DOHH2 (cell line): ENCODE measurements at regions not wholly inside any gene's neighbourhood (a gene's known extent, or its start where the extent isn't known, plus 50 kb on each side); places are given as distances from the start of the nearest gene placed in this dataset.

Experiments
- EZH2phosphoT487 ChIP-seq: fragments of 200-600 bp; sonication (generic); IDR thresholded peaks from 2 replicates; pipeline ENCODE4 v1.6.1; 2017; ENCODE audit warnings: borderline replicate concordance, mild to moderate bottlenecking, antibody characterized with exemption, low read length, moderate library complexity, mixed read lengths
- TF ChIP-seq, protein P1 (sequence below): fragments of 200-600 bp; sonication (generic); IDR thresholded peaks from one replicate; pipeline ENCODE4 v1.5.1; 2014; ENCODE audit warnings: antibody characterized with exemption, mild to moderate bottlenecking, low read depth, low read length; ENCODE audit not compliant: poor library complexity, severe bottlenecking

DNA sequence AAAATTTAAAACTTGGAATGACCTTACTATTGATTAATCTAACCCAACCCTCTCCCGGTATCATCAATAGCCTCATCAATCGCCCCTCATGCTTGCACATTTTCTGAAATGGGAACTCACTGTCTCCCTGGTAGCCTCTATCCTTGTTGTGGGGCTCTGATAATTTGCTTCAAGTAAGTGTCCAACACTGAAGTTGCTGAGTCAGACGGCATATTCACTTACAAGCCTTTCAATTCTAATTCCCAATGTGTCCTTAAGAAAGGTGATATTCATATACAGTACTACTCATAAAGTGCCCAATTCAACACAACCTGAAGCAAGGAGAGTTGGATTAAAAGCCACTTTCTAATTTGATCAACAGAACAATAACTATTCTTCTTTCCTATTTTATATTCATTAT is 1146.1 kb upstream of the TMEM132C start:
- TF ChIP-seq, protein P1, sequence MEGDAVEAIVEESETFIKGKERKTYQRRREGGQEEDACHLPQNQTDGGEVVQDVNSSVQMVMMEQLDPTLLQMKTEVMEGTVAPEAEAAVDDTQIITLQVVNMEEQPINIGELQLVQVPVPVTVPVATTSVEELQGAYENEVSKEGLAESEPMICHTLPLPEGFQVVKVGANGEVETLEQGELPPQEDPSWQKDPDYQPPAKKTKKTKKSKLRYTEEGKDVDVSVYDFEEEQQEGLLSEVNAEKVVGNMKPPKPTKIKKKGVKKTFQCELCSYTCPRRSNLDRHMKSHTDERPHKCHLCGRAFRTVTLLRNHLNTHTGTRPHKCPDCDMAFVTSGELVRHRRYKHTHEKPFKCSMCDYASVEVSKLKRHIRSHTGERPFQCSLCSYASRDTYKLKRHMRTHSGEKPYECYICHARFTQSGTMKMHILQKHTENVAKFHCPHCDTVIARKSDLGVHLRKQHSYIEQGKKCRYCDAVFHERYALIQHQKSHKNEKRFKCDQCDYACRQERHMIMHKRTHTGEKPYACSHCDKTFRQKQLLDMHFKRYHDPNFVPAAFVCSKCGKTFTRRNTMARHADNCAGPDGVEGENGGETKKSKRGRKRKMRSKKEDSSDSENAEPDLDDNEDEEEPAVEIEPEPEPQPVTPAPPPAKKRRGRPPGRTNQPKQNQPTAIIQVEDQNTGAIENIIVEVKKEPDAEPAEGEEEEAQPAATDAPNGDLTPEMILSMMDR, result no peak
- no peak for TF ChIP-seq EZH2phosphoT487
